Naive thymus-derived CD4-positive, alpha-beta T cell (primary cell): ENCODE measurements at regions not wholly inside any gene's neighbourhood (a gene's known extent, or its start where the extent isn't known, plus 50 kb on each side); places are given as distances from the start of the nearest gene placed in this dataset.
"Not testable (repeated sequence)": the region's sequence is repeated elsewhere in the genome, so short reads cannot be mapped to it uniquely, and the experiment has no call there.

Source experiments
- ATAC-seq: fragments of 150-1000 bp; cut with Tn5 transposase; 2 replicates; pipeline ENCODE4 v1.10.0; 2021; ENCODE audit warnings: mild to moderate bottlenecking, moderate library complexity
- CTCF ChIA-PET: fragments of 350-600 bp; sonication (Branson Sonifier 250); formaldehyde crosslinking; loops from one replicate; lab custom pipeline; 2021; ENCODE audit warnings: antibody characterized with exemption; lab: Charles Lee
- POLR2A ChIA-PET: fragments of 350-600 bp; sonication (Branson Sonifier 250); formaldehyde crosslinking; loops from one replicate; lab custom pipeline; 2021; ENCODE audit warnings: antibody characterized with exemption, inconsistent platforms; lab: Charles Lee
- DNase-seq, 9 donors: peaks; one replicate each; pipeline versions ENCODE4 v3.0.0 to v3.0.0-alpha.2; 2020 to 2022; ENCODE audit warnings: mixed read lengths in 1 of 9
- H3K27ac ChIP-seq: one replicate; pipeline ENCODE4 v1.7.0; 2013; ENCODE audit warnings: mild to moderate bottlenecking, low read depth, low read length, moderate library complexity
- H3K27me3 ChIP-seq, 2 donors: one replicate each; pipeline ENCODE4 v1.7.0; 2013; ENCODE audit warnings: low read length in 2 of 2, mild to moderate bottlenecking in 2 of 2, moderate library complexity in 2 of 2; ENCODE audit not compliant: control insufficient read depth in 2 of 2, insufficient read depth in 2 of 2
- H3K36me3 ChIP-seq, 3 experiments: 1 replicate in 2 of 3; 2 replicates in 1 of 3; pipeline ENCODE4 v1.7.0; 2013; ENCODE audit warnings: low read length in 3 of 3, mild to moderate bottlenecking in 3 of 3, moderate library complexity in 1 of 3; ENCODE audit not compliant: insufficient read depth in 3 of 3, control insufficient read depth in 2 of 3
- H3K4me1 ChIP-seq, 2 donors: one replicate each; pipeline ENCODE4 v1.7.0; 2013; ENCODE audit warnings: low read length in 2 of 2, mild to moderate bottlenecking in 2 of 2, moderate library complexity in 1 of 2; ENCODE audit not compliant: control insufficient read depth in 2 of 2, insufficient read depth in 2 of 2
- H3K4me3 ChIP-seq: 2 replicates; pipeline ENCODE4 v1.7.0; 2013; ENCODE audit warnings: mild to moderate bottlenecking, low read length
- H3K9me3 ChIP-seq, 3 experiments: 1 replicate in 2 of 3; 2 replicates in 1 of 3; pipeline ENCODE4 v1.7.0; 2013; ENCODE audit warnings: low read length in 3 of 3; ENCODE audit not compliant: control insufficient read depth in 2 of 3
- H3K27ac Mint-ChIP-seq, 9 donors: one replicate each; pipeline ENCODE4 v1.8.0; 2020 to 2022; ENCODE audit warnings: mixed read lengths in 9 of 9, mild to moderate bottlenecking in 8 of 9, moderate library complexity in 5 of 9, inconsistent platforms in 2 of 9
- H3K27me3 Mint-ChIP-seq, 5 donors: one replicate each; pipeline ENCODE4 v1.8.0; 2021 to 2022; ENCODE audit warnings: mixed read lengths in 5 of 5, mild to moderate bottlenecking in 1 of 5
- H3K36me3 Mint-ChIP-seq, 5 donors: one replicate each; pipeline ENCODE4 v1.8.0; 2020 to 2022; ENCODE audit warnings: mixed read lengths in 5 of 5, mild to moderate bottlenecking in 3 of 5, inconsistent platforms in 1 of 5
- H3K4me1 Mint-ChIP-seq, 7 donors: one replicate each; pipeline ENCODE4 v1.8.0; 2020 to 2022; ENCODE audit warnings: mixed read lengths in 7 of 7, mild to moderate bottlenecking in 3 of 7, inconsistent platforms in 1 of 7
- H3K4me3 Mint-ChIP-seq, 10 donors: one replicate each; pipeline ENCODE4 v1.8.0; 2020 to 2022; ENCODE audit warnings: mild to moderate bottlenecking in 10 of 10, mixed read lengths in 10 of 10, moderate library complexity in 6 of 10, inconsistent platforms in 2 of 10
- H3K9me3 Mint-ChIP-seq, 11 donors: one replicate each; pipeline ENCODE4 v1.8.0; 2020 to 2022; ENCODE audit warnings: mixed read lengths in 11 of 11, mild to moderate bottlenecking in 4 of 11, inconsistent platforms in 1 of 11, moderate library complexity in 1 of 11
- intact Hi-C, 2 donors: fragments of 100-400 bp; cut with micrococcal nuclease; formaldehyde crosslinking; loops; one replicate each; pipeline ENCODE4 v1.15.1; 2023

DNA sequence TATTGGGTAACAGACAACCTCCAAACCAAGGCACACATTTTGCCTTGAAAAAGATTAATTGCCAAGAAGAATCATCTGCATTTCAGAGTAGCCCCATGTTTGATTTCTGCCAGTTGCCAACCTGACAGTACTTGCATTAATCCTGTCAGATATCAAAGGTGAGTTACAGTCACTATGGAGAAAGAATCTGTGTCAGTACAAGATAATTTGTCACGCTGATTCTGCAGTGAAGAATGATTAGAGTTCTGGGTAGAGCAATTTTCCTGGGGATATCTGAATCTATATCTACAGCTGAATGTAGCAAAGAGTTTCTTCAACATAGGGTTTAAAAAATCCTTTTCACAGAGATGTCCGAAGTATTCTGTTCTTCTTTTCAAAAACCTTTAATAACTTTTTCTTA lies 150.7 kb downstream of the AKAP11 start:
- ChIA-PET POLR2A (no interaction called here), CTCF (no interaction called here)
- Histone ChIP-seq H3K9me3 (no peaks in the 10 kb centered on the region), H3K36me3 (no peaks in the 10 kb centered on the region), H3K4me1 (no peaks in the 10 kb centered on the region), H3K4me3 (no peak overlapping the region), H3K27ac (no peak overlapping the region), H3K27me3 (no peaks in the 10 kb centered on the region)
- Mint-ChIP-seq H3K27me3 (peaks cover 0 to 4% (median 0%) of the 10 kb centered on the region in 5 donors), H3K27ac (no peak overlapping the region), H3K4me1 (peaks cover 0 to 16% (median 0%) of the 10 kb centered on the region in 7 donors), H3K9me3 (peaks cover 2 to 14% (median 7%) of the 10 kb centered on the region in 11 donors), H3K36me3 (peaks cover 0 to 15% (median 0%) of the 10 kb centered on the region in 5 donors), H3K4me3 (no peak overlapping the region)
- intact Hi-C loops: no loop called here
- DNase-seq (no peak), ATAC-seq (no peak)

DNA sequence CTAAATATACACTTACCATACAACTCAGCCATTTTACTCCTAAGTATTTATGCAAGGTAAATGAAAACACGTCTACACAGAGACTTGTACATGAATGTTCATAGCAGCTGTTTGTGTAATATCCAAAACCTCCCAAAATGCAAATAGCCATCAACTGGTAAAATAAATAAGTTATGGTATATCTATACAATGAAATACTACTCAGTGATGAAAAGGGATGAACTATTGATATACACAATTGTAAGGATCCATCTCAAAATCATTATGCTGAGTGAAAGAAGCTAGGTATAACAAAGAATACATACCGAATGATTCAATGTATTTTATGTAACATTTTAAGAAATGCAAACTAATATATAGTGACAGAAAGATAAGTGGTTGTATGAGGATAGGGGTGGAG lies 149.8 kb upstream of the TNFSF11 start:
- Histone ChIP-seq H3K27ac (no peak overlapping the region), H3K4me3 (no peak overlapping the region), H3K36me3 (no peaks in the 10 kb centered on the region), H3K9me3 (no peaks in the 10 kb centered on the region), H3K4me1 (no peaks in the 10 kb centered on the region), H3K27me3 (no peaks in the 10 kb centered on the region)
- ATAC-seq (no peak), DNase-seq (no peak)
- peaks cover 0 to 15% (median 0%) of the 10 kb centered on the region in 5 donors for H3K36me3 Mint-ChIP-seq
- no peak overlapping the region for H3K27ac Mint-ChIP-seq
- POLR2A ChIA-PET: no interaction called here
- peaks cover 0 to 11% (median 0%) of the 10 kb centered on the region in 7 donors for H3K4me1 Mint-ChIP-seq
- intact Hi-C loops: no loop called here
- no peak overlapping the region for H3K4me3 Mint-ChIP-seq
- H3K27me3 Mint-ChIP-seq: peaks cover 0 to 4% (median 0%) of the 10 kb centered on the region in 5 donors
- peaks cover 2 to 14% (median 7%) of the 10 kb centered on the region in 11 donors for H3K9me3 Mint-ChIP-seq
- CTCF ChIA-PET: no interaction called here

DNA sequence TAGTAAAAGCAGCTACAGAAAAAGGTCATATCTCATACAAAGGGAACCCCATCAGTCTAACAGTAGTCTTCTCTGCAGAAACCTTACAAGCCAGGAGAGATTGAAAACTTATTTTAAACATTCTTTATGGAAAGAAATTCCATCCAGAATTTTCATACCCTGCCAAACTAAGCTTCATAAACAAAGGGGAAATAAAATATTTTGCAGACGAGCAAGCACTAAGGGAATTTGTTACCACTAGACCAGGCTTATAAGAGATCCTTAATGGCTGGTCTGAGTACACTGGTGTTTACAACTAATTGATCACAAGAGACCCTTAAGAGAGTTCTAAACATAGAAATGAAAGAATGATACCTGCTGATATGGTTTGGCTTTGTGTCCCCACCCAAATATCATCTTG lies 128.6 kb upstream of the TNFSF11 start:
- peaks cover 17 to 47% (median 25%) of the 10 kb centered on the region in 11 donors for H3K9me3 Mint-ChIP-seq
- intact Hi-C loops: no loop called here
- H3K27ac Mint-ChIP-seq: no peak overlapping the region
- Histone ChIP-seq H3K27ac (no peak overlapping the region), H3K4me3 (no peak overlapping the region), H3K36me3 (no peaks in the 10 kb centered on the region), H3K9me3 (peaks cover 0 to 10% (median 4%) of the 10 kb centered on the region in 3 experiments), H3K27me3 (no peaks in the 10 kb centered on the region), H3K4me1 (no peaks in the 10 kb centered on the region)
- H3K36me3 Mint-ChIP-seq: peaks cover 5 to 47% (median 12%) of the 10 kb centered on the region in 5 donors
- DNase-seq (no peak), ATAC-seq (no peak)
- POLR2A ChIA-PET: no interaction called here
- no peaks in the 10 kb centered on the region for H3K27me3 Mint-ChIP-seq
- peaks cover 0 to 7% (median 0%) of the 10 kb centered on the region in 7 donors for H3K4me1 Mint-ChIP-seq
- no peak overlapping the region for H3K4me3 Mint-ChIP-seq
- CTCF ChIA-PET: no interaction called here

DNA sequence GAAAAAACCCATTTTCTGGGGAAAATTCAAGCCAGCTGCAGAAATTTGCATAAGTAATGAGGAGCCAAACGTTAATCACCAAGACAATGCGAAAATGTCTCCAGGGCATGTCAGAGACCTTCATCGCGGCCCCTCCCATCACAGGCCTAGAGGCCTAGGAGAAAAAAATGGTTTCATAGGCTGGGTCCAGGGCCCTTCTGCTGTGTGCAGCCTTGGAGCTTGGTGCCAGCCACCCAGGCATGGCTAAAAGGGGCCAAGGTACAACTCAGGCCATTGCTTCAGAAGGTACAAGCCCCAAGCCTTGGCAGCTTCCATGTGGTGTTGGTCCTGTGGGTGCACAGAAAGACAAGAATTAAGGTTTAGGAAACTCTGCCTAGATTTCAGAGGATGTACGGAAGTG lies 127.4 kb upstream of the TNFSF11 start:
- H3K4me1 Mint-ChIP-seq, H3K27ac ChIP-seq, H3K4me3 ChIP-seq, H3K27me3 Mint-ChIP-seq, H3K27me3 ChIP-seq, intact Hi-C loops, H3K27ac Mint-ChIP-seq, H3K4me1 ChIP-seq, H3K4me3 Mint-ChIP-seq, CTCF ChIA-PET, H3K9me3 ChIP-seq, DNase-seq, H3K36me3 ChIP-seq, ATAC-seq, POLR2A ChIA-PET: not testable (repeated sequence)
- Mint-ChIP-seq H3K36me3 (peaks cover 5 to 45% (median 12%) of the 10 kb centered on the region in 5 donors), H3K9me3 (peaks cover 17 to 47% (median 23%) of the 10 kb centered on the region in 11 donors)

DNA sequence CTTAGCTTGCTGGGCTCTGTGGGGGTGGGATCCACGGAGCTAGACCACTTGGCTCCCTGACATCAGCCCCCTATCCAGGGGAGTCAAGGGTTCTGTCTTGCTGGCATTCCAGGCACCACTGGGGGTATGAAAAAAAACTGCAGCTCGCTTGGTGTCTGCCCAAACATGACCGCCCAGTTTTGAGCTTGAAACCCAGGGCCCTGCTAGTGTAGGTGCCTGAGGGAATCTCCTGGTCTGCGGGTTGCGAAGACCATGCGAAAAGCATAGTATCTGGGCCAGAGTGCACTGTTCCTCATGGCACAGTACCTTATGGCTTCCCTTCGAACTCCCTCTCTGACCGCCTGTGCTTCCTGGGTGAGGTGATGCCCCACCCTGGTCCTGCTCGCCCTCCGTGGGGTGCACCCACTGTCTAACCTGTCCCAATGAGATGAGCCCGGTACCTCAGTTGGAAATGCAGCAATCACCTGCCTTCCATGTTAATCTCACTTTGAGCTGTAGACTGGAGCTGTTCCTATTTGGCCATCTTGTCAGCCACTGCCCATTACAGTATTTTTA lies 120.8 kb upstream of the TNFSF11 start:
- Mint-ChIP-seq H3K27me3 (no peaks in the 10 kb centered on the region), H3K4me3 (no peak overlapping the region), H3K4me1 (peaks cover 0 to 8% (median 0%) of the 10 kb centered on the region in 7 donors), H3K9me3 (peaks cover 0 to 12% (median 1%) of the 10 kb centered on the region in 11 donors), H3K36me3 (peaks cover 0 to 19% (median 0%) of the 10 kb centered on the region in 5 donors), H3K27ac (no peak overlapping the region)
- intact Hi-C loops: no loop called here
- no peak for DNase-seq
- ChIA-PET CTCF (interaction anchor here (1.0 kb wide), 1 partner anchor 14 kb away, joined by 3 read pairs; no protein-coding TSS in a partner anchor), POLR2A (no interaction called here)
- Histone ChIP-seq H3K36me3 (no peaks in the 10 kb centered on the region), H3K4me3 (no peak overlapping the region), H3K27me3 (no peaks in the 10 kb centered on the region), H3K27ac (no peak overlapping the region), H3K9me3 (no peaks in the 10 kb centered on the region), H3K4me1 (no peaks in the 10 kb centered on the region)
- no peak for ATAC-seq

DNA sequence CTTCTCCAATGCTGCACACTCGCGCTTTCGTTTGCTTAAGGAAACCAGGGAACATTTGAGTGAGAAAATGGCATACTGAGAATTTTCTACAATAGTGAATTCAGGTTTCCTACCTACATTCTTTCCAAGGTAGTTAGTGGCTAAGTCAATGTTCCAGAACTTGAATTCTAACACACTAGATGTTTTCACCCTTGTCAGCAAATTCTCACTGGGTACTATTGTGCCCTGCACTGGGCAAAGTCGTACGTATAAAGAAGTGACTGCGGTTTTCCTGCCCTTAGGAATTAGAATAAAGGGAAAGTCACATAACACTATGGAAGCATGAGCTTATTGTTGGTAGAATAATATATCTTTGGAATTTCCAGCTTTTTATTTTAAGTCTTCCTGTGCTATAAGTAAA lies 119.2 kb upstream of the TNFSF11 start:
- no peaks in the 10 kb centered on the region for H3K27me3 Mint-ChIP-seq
- H3K4me3 Mint-ChIP-seq: no peak overlapping the region
- intact Hi-C loops: no loop called here
- H3K27ac Mint-ChIP-seq: no peak overlapping the region
- ATAC-seq: no peak
- Histone ChIP-seq H3K36me3 (no peaks in the 10 kb centered on the region), H3K27ac (no peak overlapping the region), H3K4me1 (no peaks in the 10 kb centered on the region), H3K4me3 (no peak overlapping the region), H3K9me3 (no peaks in the 10 kb centered on the region), H3K27me3 (no peaks in the 10 kb centered on the region)
- DNase-seq: no peak
- CTCF ChIA-PET: no interaction called here
- H3K4me1 Mint-ChIP-seq: peaks cover 0 to 11% (median 0%) of the 10 kb centered on the region in 7 donors
- H3K36me3 Mint-ChIP-seq: peaks cover 0 to 17% (median 0%) of the 10 kb centered on the region in 5 donors
- POLR2A ChIA-PET: no interaction called here
- peaks cover 0 to 9% (median 0%) of the 10 kb centered on the region in 11 donors for H3K9me3 Mint-ChIP-seq

DNA sequence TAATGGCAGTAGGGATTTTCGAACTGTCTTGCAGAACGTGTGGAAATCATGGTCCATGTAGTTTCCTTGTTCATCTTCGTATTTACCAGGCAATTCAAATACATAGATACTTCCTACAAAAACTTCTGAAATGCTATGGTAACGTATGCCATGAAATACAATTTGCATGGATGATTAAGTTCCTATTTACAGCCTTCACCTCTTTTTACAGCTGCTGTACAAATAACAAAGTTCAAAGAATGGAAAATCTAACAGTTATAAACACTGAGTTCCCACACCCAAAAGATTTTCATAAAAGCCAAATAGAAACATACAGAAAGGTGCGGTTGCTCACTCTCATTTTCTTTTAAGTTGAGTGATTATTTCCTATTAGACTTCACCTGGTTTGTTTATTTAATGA lies 115.8 kb upstream of the TNFSF11 start:
- H3K4me1 ChIP-seq: no peaks in the 10 kb centered on the region
- DNase-seq (no peak), ATAC-seq (no peak)
- ChIA-PET CTCF (no interaction called here), POLR2A (no interaction called here)
- no peaks in the 10 kb centered on the region for H3K27me3 ChIP-seq
- H3K4me3 ChIP-seq: no peak overlapping the region
- Mint-ChIP-seq H3K27ac (no peak overlapping the region), H3K4me3 (no peak overlapping the region), H3K9me3 (peaks cover 3 to 32% (median 12%) of the 10 kb centered on the region in 11 donors), H3K27me3 (no peaks in the 10 kb centered on the region), H3K36me3 (peaks cover 0 to 29% (median 5%) of the 10 kb centered on the region in 5 donors), H3K4me1 (peaks cover 0 to 15% (median 0%) of the 10 kb centered on the region in 7 donors)
- no peak overlapping the region for H3K27ac ChIP-seq
- no peaks in the 10 kb centered on the region for H3K36me3 ChIP-seq
- H3K9me3 ChIP-seq: no peaks in the 10 kb centered on the region
- intact Hi-C loops: no loop called here
